ENCODE measurements at regions not wholly inside any gene's neighbourhood (a gene's known extent, or its start where the extent isn't known, plus 50 kb on each side); places are given as distances from the start of the nearest gene placed in this dataset.

GRCh38 chr6:148214667-148215066, 128.0 kb upstream of the SASH1 start:
- Histone ChIP-seq H3K36me3 (ENCODE audit: insufficient read depth, low read length) (no peaks in the 10 kb centered on the region), H3K27ac (ENCODE audit: low read depth, low read length) (no peak overlapping the region), H3K9me3 (ENCODE audit: low read depth, low read length) (no peaks in the 10 kb centered on the region), H3K4me2 (ENCODE audit: insufficient read depth, low read length) (no peak overlapping the region), H4K20me1 (ENCODE audit: insufficient read depth, low read length) (no peaks in the 10 kb centered on the region), H3K4me1 (ENCODE audit: insufficient read depth, low read length) (no peaks in the 10 kb centered on the region), H2AFZ (ENCODE audit: low read length) (no peak overlapping the region), H3K79me2 (ENCODE audit: insufficient read depth, low read length) (no peaks in the 10 kb centered on the region), H3K4me3 (ENCODE audit: insufficient read depth, low read length) (no peak overlapping the region), H3K27me3 (ENCODE audit: insufficient read depth, low read length) (no peaks in the 10 kb centered on the region)
- peak; percentile 10 for DNase-seq (ENCODE audit: insufficient read length, low spot score, missing footprints)
- TF ChIP-seq CTCF (IDR thresholded peaks at IDR 0.05; ENCODE audit: extremely low read depth, low read depth, low read length): no peak

- Histone ChIP-seq H3K27ac (ENCODE audit: low read depth, low read length) (no peak overlapping the region), H4K20me1 (ENCODE audit: insufficient read depth, low read length) (no peaks in the 10 kb centered on the region), H3K9me3 (ENCODE audit: low read depth, low read length) (no peaks in the 10 kb centered on the region), H3K4me1 (ENCODE audit: insufficient read depth, low read length) (peaks cover 7% of the 10 kb centered on the region), H3K4me3 (ENCODE audit: insufficient read depth, low read length) (no peak overlapping the region), H3K27me3 (ENCODE audit: insufficient read depth, low read length) (no peaks in the 10 kb centered on the region), H3K4me2 (ENCODE audit: insufficient read depth, low read length) (no peak overlapping the region), H3K36me3 (ENCODE audit: insufficient read depth, low read length) (no peaks in the 10 kb centered on the region), H3K79me2 (ENCODE audit: insufficient read depth, low read length) (no peaks in the 10 kb centered on the region), H2AFZ (ENCODE audit: low read length) (no peak overlapping the region)
- TF ChIP-seq CTCF (IDR thresholded peaks at IDR 0.05; ENCODE audit: extremely low read depth, low read depth, low read length): no peak
- DNase-seq (ENCODE audit: insufficient read length, low spot score, missing footprints): no peak
These were observed 125.6 kb upstream of the SASH1 start for GRCh38 chr6:148217051-148217450.

GRCh38 chr6:148217921-148218320, 124.7 kb upstream of the SASH1 start:
- Histone ChIP-seq H3K4me3 (ENCODE audit: insufficient read depth, low read length) (no peak overlapping the region), H2AFZ (ENCODE audit: low read length) (no peak overlapping the region), H4K20me1 (ENCODE audit: insufficient read depth, low read length) (no peaks in the 10 kb centered on the region), H3K79me2 (ENCODE audit: insufficient read depth, low read length) (no peaks in the 10 kb centered on the region), H3K9me3 (ENCODE audit: low read depth, low read length) (no peaks in the 10 kb centered on the region), H3K4me1 (ENCODE audit: insufficient read depth, low read length) (peaks cover 15% of the 10 kb centered on the region), H3K27me3 (ENCODE audit: insufficient read depth, low read length) (no peaks in the 10 kb centered on the region), H3K36me3 (ENCODE audit: insufficient read depth, low read length) (no peaks in the 10 kb centered on the region), H3K4me2 (ENCODE audit: insufficient read depth, low read length) (no peak overlapping the region), H3K27ac (ENCODE audit: low read depth, low read length) (no peak overlapping the region)
- no peak for DNase-seq (ENCODE audit: insufficient read length, low spot score, missing footprints)
- no peak for TF ChIP-seq CTCF (IDR thresholded peaks at IDR 0.05; ENCODE audit: extremely low read depth, low read depth, low read length)

GRCh38 chr6:148218542-148219258, 123.9 kb upstream of the SASH1 start:
- Histone ChIP-seq H3K79me2 (ENCODE audit: insufficient read depth, low read length) (no peaks in the 10 kb centered on the region), H3K4me3 (ENCODE audit: insufficient read depth, low read length) (no peak overlapping the region), H2AFZ (ENCODE audit: low read length) (peak overlapping the region; percentile 51), H3K27ac (ENCODE audit: low read depth, low read length) (no peak overlapping the region), H4K20me1 (ENCODE audit: insufficient read depth, low read length) (no peaks in the 10 kb centered on the region), H3K4me1 (ENCODE audit: insufficient read depth, low read length) (peaks cover 23% of the 10 kb centered on the region), H3K9me3 (ENCODE audit: low read depth, low read length) (no peaks in the 10 kb centered on the region), H3K36me3 (ENCODE audit: insufficient read depth, low read length) (no peaks in the 10 kb centered on the region), H3K27me3 (ENCODE audit: insufficient read depth, low read length) (no peaks in the 10 kb centered on the region), H3K4me2 (ENCODE audit: insufficient read depth, low read length) (no peak overlapping the region)
- no peak for TF ChIP-seq CTCF (IDR thresholded peaks at IDR 0.05; ENCODE audit: extremely low read depth, low read depth, low read length)
- no peak for DNase-seq (ENCODE audit: insufficient read length, low spot score, missing footprints)

All from osteoblast (primary cell).